GM18858 (cell line): ENCODE measurements at regions not wholly inside any gene's neighbourhood (a gene's known extent, or its start where the extent isn't known, plus 50 kb on each side); places are given as distances from the start of the nearest gene placed in this dataset.
"Not testable (repeated sequence)": the region's sequence is repeated elsewhere in the genome, so short reads cannot be mapped to it uniquely, and the experiment has no call there.

Experiments
- ATAC-seq: cut with Tn5 transposase; IDR thresholded peaks from one replicate; pipeline ENCODE4 v1.9.1; 2021; ENCODE audit not compliant: unreplicated experiment

GRCh38 chr13:56530096-56530495 is 610.6 kb upstream of the PRR20A start:
- no peak for ATAC-seq

- ATAC-seq = not testable (repeated sequence)
Observed at GRCh38 chr13:56547921-56548320, 592.8 kb upstream of the PRR20A start.

GRCh38 chr13:56558698-56559320 is 581.9 kb upstream of the PRR20A start:
- ATAC-seq = no peak

GRCh38 chr13:56561327-56561726 is 579.4 kb upstream of the PRR20A start:
- no peak for ATAC-seq

DNA sequence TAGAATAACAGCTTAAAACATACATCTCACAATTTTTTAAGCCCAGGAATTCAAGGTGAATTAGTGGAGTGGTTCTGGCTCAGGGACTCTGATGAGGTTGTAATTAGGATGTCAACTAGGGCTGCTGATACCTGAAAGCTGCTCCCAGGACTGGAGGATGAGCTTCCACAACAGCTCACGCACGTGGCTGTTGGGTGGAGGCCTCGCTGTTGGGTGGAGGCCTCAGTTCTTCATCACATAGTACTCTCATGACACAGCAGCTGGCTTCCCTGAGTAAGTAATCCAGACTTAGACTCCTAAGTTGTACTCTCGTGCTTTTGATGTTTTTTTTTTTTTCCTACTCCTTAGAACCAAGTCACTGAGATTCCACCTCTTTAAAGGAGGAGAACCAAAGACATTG is 577.1 kb upstream of the PRR20A start:
- no peak for ATAC-seq

- ATAC-seq = no peak
Observed at GRCh38 chr13:56586976-56587375, 553.7 kb upstream of the PRR20A start.

GRCh38 chr13:56615572-56615971 is 525.1 kb upstream of the PRR20A start:
- ATAC-seq = no peak

- ATAC-seq = no peak
Observed at GRCh38 chr13:56622840-56623239, 517.9 kb upstream of the PRR20A start.

DNA sequence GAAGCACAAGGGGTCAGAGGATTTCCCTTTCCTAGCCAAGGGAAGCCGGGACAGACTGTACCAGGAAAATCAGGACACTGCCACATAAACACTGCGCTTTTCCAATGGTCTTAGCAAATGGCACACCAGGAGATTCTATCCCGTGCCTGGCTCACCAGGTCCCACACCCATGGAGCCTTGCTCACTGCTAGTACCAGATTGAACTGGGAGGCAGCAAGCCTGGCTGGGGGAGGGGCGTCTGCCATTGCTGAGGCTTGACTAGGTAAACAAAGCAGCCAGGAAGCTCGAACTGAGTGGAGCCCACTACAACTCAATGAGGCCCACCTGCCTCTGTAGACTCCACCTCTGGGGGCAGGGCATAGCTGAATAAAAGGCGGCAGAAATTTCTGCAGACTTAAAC is 511.8 kb upstream of the PRR20A start:
- ATAC-seq = not testable (repeated sequence)

- not testable (repeated sequence) for ATAC-seq
Observed at GRCh38 chr13:56631060-56631459, 509.7 kb upstream of the PRR20A start.

GRCh38 chr13:56653043-56653442 is 487.7 kb upstream of the PRR20A start:
- ATAC-seq = no peak

GRCh38 chr13:56659041-56659471 is 481.7 kb upstream of the PRR20A start:
- no peak for ATAC-seq

GRCh38 chr13:56670563-56670962 is 470.2 kb upstream of the PRR20A start:
- no peak for ATAC-seq

- ATAC-seq = no peak
Observed at GRCh38 chr13:56681404-56681803, 459.3 kb upstream of the PRR20A start.

DNA sequence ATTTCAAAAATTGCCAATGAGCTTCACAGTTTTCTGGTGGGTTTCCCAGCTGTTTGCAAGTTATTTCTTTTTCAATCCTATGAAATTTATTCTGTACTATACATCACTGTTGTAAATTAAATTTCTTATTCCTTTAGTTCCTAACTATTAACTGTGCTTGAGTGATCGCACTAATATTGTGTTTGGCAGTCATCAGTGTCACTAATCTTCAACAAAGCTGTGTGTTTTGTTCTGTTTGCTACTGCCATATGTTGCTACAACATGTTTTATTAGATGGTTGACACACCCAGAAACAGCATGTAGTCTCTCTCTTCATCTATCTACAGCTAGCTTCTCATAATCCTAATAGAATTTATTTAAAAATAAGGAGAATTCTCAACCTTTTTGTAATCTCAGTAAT is 453.6 kb upstream of the PRR20A start:
- ATAC-seq = no peak

DNA sequence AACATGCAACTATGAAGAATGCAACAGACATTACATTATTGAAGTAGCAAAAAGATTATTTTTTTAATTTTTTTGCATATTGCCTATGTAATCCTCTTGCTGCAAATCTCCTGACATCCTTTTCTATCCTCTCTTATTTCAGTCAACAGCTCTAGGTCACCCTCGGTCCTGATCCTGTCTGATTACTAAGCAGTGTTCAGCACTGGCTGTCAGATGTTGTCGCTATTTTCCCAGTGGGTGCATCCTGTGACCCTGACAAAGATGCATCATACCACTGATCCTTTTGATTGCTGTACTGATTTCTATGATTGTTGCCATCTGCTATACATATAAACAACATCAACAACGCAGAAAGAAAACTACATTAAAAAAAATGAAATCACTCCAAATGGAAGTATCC is 443.7 kb upstream of the PRR20A start:
- ATAC-seq = no peak

DNA sequence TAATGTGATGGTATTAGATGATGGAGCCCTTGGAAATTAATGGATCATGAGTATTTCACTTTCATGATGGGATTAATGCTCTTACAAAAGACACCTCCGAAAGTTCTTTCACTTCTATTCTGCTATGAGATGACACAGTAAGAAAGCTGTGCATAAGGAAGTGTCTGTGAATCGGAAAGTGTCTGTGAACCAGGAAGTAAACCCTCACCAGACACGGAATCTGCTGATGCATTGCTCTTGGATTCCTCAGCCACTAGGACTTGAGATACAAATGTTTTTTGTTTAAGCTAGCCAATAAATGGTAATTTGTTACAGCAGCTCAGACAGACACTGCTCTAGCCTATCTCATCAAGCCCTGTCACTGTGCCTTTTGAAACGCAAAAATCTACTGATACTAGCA is 440.4 kb upstream of the PRR20A start:
- ATAC-seq = no peak

GRCh38 chr13:56706485-56706884 is 434.2 kb upstream of the PRR20A start:
- no peak for ATAC-seq

- ATAC-seq = no peak
Observed at GRCh38 chr13:56713656-56714055, 427.1 kb upstream of the PRR20A start.

GRCh38 chr13:56718791-56719190 is 421.9 kb upstream of the PRR20A start:
- no peak for ATAC-seq

GRCh38 chr13:56720841-56721240 is 419.9 kb upstream of the PRR20A start:
- ATAC-seq = no peak

- no peak for ATAC-seq
Observed at GRCh38 chr13:56735537-56735942, 405.2 kb upstream of the PRR20A start.

DNA sequence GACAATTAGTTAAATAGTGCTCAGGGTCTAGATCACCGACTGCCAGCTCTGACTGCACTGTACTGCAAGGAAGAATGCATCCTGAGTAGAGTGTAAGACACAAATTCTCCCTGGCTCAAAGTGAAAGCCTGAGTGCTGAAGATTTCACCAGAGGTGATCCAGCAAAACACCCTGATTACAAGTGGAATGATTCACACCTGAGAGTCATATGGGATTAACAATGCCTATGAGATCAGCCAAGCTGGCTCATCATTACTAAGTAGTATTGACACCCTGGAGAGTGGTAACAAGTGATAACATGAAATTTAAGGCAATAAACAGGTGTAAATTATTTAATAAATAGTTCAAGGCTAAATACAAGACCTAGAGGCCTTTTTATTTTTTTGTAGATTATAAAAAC is 403.8 kb upstream of the PRR20A start:
- ATAC-seq = no peak
